Type B pancreatic cell (in vitro differentiated cells): ENCODE measurements at regions not wholly inside any gene's neighbourhood (a gene's known extent, or its start where the extent isn't known, plus 50 kb on each side); places are given as distances from the start of the nearest gene placed in this dataset.

ENCODE experiments used
- DNase-seq: peaks from one replicate; pipeline ENCODE4 v3.0.0; 2021; ENCODE audit warnings: mixed read lengths; ENCODE audit not compliant: unreplicated experiment; ENCODE audit errors: extremely low spot score
- H3K27ac Mint-ChIP-seq: 2 replicates; pipeline ENCODE4 v1.8.0; 2021; ENCODE audit warnings: mild to moderate bottlenecking, mixed read lengths
- H3K27me3 Mint-ChIP-seq: 2 replicates; pipeline ENCODE4 v1.8.0; 2021; ENCODE audit warnings: mixed read lengths
- H3K36me3 Mint-ChIP-seq: 2 replicates; pipeline ENCODE4 v1.8.0; 2021; ENCODE audit warnings: mixed read lengths
- H3K4me1 Mint-ChIP-seq: one replicate; pipeline ENCODE4 v1.8.0; 2021; ENCODE audit warnings: mixed read lengths; ENCODE audit not compliant: unreplicated experiment
- H3K4me3 Mint-ChIP-seq: 2 replicates; pipeline ENCODE4 v1.8.0; 2021; ENCODE audit warnings: mild to moderate bottlenecking, mixed read lengths
- H3K9me3 Mint-ChIP-seq: 2 replicates; pipeline ENCODE4 v1.8.0; 2021; ENCODE audit warnings: mixed read lengths
- TF ChIP-seq, protein P1 (sequence below): fragments of 200-600 bp; sonication (generic); conservative IDR thresholded peaks from 2 replicates; pipeline ENCODE4 v1.5.0; 2021; ENCODE audit warnings: antibody characterized with exemption, mild to moderate bottlenecking

DNA sequence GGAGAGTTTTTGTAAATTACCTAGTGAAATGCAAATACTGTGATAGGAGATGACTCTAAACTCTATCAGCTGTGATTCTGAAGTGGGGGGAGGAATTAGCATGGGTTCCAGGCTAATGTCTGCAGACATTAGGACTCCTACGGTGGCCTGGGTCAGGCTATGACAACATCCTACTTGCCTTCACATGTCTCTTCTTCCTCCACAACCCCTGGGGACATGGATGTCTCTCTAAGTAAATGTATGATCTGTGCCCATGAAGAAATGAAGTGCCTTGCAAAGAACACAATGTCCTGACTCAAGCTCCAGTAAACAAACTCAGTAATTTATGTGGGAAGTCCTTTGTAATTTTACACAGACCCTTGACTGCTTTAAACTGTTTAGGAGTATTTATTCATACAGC, 165.8 kb upstream of the EEF1E1 start:
- TF ChIP-seq, protein P1, sequence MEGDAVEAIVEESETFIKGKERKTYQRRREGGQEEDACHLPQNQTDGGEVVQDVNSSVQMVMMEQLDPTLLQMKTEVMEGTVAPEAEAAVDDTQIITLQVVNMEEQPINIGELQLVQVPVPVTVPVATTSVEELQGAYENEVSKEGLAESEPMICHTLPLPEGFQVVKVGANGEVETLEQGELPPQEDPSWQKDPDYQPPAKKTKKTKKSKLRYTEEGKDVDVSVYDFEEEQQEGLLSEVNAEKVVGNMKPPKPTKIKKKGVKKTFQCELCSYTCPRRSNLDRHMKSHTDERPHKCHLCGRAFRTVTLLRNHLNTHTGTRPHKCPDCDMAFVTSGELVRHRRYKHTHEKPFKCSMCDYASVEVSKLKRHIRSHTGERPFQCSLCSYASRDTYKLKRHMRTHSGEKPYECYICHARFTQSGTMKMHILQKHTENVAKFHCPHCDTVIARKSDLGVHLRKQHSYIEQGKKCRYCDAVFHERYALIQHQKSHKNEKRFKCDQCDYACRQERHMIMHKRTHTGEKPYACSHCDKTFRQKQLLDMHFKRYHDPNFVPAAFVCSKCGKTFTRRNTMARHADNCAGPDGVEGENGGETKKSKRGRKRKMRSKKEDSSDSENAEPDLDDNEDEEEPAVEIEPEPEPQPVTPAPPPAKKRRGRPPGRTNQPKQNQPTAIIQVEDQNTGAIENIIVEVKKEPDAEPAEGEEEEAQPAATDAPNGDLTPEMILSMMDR = no peak
- Mint-ChIP-seq H3K27me3 (peaks cover 3% of the 10 kb centered on the region), H3K27ac (no peak overlapping the region), H3K4me1 (peaks cover 25% of the 10 kb centered on the region), H3K4me3 (no peak overlapping the region), H3K36me3 (peaks cover 5% of the 10 kb centered on the region), H3K9me3 (no peaks in the 10 kb centered on the region)
- DNase-seq = no peak

DNA sequence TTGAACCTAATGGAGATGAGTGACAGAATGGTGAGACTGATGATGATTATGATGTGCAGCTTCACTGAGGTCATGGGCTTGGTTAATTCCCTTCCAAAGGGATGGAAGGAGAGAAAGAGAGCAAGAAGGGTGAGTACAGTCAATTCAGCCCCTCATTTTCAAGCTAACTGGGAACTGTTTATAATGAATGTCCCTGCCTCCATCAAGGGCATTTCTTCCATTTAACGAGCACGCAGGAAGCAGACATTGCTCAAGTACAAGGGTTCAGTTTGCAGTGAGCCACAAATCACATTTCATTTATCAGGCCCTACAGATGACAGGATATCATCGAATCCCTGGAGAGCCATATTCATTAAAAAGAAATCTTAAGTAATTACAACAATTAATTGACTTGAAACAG, 158.3 kb upstream of the EEF1E1 start:
- Mint-ChIP-seq H3K4me1 (no peaks in the 10 kb centered on the region), H3K36me3 (no peaks in the 10 kb centered on the region), H3K4me3 (no peak overlapping the region), H3K9me3 (peaks cover 5% of the 10 kb centered on the region), H3K27me3 (peaks cover under 1% of the 10 kb centered on the region), H3K27ac (no peak overlapping the region)
- TF ChIP-seq, protein P1 = no peak
- DNase-seq = no peak

DNA sequence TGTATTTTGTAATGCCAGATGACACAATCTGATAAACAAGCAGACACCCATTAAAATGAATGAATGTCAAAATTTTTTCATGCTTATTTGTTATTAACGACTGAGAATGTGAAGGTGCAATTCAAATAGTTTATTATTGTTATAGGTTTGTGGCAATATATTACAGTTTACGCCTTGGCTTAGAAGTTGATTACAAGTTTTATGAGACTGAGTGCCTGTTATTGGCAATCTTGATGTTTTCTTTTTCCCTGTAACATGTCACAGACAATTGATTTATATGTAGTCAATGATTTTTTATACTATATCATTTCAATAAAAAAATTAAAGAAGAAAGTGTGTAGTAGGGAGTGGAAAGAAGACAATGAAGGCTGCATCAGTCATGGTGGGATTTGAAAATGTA, 144.1 kb upstream of the EEF1E1 start:
- TF ChIP-seq, protein P1 = no peak
- Mint-ChIP-seq H3K9me3 (no peaks in the 10 kb centered on the region), H3K27ac (no peak overlapping the region), H3K27me3 (no peaks in the 10 kb centered on the region), H3K4me3 (no peak overlapping the region), H3K36me3 (no peaks in the 10 kb centered on the region), H3K4me1 (peaks cover 14% of the 10 kb centered on the region)
- no peak for DNase-seq

DNA sequence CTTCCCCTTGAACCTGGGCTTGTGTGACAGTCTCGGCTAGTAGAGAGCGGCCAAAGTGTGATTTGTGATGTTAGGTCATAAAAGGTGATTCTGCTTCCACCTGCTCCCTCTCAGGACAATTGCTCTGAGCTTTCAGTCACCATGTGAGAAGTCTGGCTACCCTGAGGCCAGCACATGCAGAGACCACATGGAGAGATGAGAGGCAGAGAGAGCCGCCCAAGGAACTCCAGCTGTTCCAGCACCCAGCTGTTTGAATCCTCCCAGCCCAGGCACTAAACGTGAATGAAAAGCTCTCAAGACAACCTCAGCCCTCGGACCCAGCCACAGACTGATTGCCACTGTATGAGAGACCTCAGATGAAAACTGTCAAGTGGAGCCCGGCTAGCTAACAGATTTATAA, 143.4 kb upstream of the EEF1E1 start:
- Mint-ChIP-seq H3K27ac (no peak overlapping the region), H3K36me3 (no peaks in the 10 kb centered on the region), H3K9me3 (no peaks in the 10 kb centered on the region), H3K27me3 (no peaks in the 10 kb centered on the region), H3K4me1 (peaks cover 15% of the 10 kb centered on the region), H3K4me3 (no peak overlapping the region)
- DNase-seq = no peak
- TF ChIP-seq, protein P1 = no peak

DNA sequence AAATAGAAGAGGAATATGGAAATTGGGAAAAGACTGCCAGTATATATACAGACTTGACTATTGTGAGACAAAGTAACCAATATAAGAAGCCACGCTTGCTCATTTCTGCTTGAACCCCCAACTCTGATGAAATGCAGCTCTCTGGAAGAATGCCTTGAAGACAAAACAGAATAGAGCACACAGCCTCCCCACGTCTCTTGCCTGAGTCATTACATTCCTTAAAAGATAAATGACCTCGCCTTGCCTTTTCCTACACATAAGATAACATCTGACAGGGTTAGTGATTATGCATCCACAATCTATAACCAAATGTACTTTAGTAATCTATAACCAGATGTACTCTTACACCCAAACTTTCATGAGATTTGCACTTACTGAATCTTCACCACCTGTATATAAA, 141.1 kb upstream of the EEF1E1 start:
- Mint-ChIP-seq H3K4me1 (peaks cover 36% of the 10 kb centered on the region), H3K9me3 (no peaks in the 10 kb centered on the region), H3K27me3 (no peaks in the 10 kb centered on the region), H3K36me3 (no peaks in the 10 kb centered on the region), H3K27ac (peak overlapping the region; percentile 81), H3K4me3 (peak overlapping the region; percentile 15)
- TF ChIP-seq, protein P1 = no peak
- no peak for DNase-seq

DNA sequence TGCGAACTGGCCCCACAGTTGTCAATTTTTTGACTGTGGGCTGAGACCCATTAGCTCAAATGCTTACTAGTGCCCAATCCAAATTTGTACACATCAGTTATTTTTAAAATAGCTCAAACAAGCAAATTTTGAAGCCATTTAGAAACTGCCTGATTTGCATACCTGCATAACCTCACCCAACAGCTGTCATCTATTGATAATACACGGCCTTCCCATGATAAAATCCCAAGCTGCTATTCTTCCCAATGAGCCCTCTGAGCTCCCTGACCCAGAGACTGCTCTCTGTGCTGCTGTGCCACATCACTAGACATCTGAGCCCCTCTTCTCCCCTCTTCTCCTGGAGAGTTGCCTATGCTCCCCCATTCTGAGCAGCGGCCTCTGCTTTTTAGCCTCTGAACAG, 140.5 kb upstream of the EEF1E1 start:
- H3K27me3 Mint-ChIP-seq = no peaks in the 10 kb centered on the region
- no peaks in the 10 kb centered on the region for H3K9me3 Mint-ChIP-seq
- peak overlapping the region; percentile 81 for H3K27ac Mint-ChIP-seq
- TF ChIP-seq, protein P1 = no peak
- H3K36me3 Mint-ChIP-seq = no peaks in the 10 kb centered on the region
- peak overlapping the region; percentile 15 for H3K4me3 Mint-ChIP-seq
- DNase-seq = no peak
- H3K4me1 Mint-ChIP-seq = peaks cover 42% of the 10 kb centered on the region
